CD4-positive, alpha-beta T cell treated with Interleukin-21 for 1 hour (primary cell): ENCODE measurements at regions not wholly inside any gene's neighbourhood (a gene's known extent, or its start where the extent isn't known, plus 50 kb on each side); places are given as distances from the start of the nearest gene placed in this dataset.
"Not testable (repeated sequence)": the region's sequence is repeated elsewhere in the genome, so short reads cannot be mapped to it uniquely, and the experiment has no call there.

Experiments used
- DNase-seq: peaks from one replicate; pipeline ENCODE4 v3.0.0-alpha.2; 2020

DNA sequence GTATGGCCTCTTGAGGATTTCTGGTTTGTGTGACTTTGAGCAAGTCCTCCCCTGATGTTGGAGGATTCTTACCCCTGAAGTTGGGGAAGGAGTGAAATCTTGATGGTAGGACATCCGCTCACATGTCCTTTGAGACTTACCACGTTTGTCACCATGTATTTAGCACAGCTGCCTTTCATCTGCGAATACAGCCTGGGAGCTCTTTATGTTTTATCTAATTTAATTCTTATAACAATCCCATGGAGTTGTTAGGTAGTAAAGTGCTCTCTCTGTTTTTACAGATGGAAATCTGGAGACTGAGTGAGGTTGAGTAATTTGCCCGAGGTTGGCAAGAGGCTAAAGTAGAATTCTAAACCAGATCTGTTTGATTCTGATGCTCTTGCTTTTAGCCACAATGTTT, 154.9 kb upstream of the PLGLB2 start:
- DNase-seq: not testable (repeated sequence)

DNA sequence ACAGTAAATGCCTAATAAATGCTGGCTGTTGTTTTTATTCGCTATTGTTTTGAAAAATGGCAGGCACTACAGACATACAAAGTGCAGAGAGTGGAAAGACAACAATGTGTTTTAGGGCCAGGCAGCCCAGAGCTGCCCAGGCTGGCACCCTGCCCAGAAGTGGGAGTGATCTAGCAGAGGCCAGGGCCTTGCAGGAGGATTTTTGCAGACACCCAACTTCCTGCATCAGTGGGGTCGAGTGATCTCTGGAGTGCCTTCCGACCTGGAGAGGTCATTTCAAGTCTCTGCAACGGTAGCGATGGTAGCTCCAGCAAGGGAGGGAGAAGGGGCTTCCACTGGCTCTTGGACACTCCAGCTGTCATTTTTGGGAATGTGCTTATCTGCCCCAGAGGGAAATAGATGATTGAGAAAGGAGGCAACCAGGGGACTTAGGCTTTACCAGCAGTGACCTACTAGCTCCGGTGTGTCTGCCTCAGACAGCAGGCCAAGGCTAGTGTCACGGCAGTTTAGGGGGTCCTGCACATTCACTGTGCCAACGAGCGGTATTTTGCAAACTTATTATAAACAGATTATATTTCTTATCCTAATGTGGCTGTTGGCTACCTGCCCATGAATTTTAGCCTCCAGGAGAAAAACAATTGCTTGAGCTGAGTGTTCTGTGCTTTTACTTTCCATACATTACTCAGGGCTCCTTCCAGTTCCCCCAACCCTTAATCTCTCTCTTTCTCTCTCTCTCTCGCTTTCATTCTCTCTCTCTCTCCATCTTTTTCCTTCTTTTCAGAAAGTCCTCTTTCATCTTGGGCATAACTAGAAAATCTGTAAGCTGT, 153.9 kb upstream of the PLGLB2 start:
- DNase-seq: peak; percentile 60

DNA sequence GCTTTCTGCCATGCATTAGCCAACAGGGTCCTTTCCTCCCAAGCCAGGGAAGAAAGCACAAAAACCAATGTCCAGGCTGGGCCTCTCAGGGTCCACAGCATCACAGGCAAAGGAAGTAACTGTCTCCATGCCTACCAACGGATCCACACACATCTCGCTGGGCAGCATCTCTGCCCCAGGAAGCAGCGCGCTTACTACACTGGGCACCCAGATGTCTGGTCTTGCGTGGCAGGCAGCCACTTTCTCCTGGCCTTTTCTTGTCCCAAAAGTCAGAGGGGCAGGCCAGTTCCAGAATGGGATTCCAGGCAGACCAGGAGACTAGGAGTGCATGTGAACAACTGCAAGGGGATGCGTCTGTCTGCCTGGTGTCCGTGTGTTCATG, 153.3 kb upstream of the PLGLB2 start:
- not testable (repeated sequence) for DNase-seq

DNA sequence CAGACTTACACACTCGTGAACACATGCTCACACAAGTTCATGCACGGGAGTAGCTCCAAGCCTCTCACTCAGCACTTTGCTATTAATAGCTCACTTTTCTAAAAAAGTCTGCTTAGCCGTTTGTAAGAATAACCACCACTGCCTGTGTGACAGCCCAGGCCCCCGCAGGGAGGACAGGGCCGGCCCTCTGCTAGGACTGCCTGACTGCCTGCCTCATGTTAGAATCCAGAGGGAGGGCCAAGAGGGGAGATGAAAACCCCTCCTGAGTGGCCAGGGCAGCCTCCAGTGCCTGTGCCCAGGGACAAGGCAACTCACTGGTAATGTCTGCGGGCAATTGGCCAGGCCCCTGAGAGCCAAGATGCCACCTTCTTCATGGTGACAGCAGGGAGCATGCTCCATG, 152.9 kb upstream of the PLGLB2 start:
- DNase-seq: not testable (repeated sequence)

DNA sequence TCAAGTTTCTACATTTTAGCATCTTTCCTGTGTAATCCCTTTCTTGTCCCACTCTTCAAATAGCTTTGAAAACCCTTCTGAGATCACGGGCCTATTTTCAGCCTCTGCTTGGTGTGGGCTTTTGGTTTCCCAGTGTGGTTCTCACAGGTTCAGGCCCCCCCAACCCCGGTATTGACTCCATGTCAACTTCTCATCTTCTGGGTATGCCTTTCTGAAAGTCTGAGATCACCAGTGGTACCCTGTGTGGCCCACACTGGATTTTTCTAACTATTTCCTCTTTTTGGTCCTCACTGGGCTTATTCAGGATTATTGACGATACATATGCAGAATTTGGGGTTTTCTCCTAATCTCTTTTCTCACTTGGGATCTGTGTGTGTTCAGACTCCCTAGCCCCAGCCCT, 146.9 kb upstream of the PLGLB2 start:
- DNase-seq: not testable (repeated sequence)

DNA sequence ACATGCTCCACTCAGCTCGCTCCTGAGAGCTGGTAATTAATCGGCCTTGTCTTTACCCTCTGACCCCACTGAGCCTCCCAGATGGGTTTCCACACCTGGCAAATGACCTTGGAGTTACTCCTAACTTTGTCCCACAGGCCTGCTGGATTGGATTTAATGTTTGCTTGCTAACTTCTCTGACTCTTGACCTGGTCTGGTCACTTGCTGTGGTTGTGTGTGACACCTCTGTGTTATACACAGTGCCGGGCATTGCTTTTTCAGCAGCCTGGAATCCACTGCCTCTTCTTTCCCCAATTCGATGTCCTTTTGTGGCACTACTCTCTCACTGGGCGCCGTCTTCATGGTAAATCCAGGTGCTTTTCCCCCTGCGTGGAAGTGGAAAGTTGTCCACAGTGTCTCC, 145.8 kb upstream of the PLGLB2 start:
- DNase-seq: not testable (repeated sequence)

DNA sequence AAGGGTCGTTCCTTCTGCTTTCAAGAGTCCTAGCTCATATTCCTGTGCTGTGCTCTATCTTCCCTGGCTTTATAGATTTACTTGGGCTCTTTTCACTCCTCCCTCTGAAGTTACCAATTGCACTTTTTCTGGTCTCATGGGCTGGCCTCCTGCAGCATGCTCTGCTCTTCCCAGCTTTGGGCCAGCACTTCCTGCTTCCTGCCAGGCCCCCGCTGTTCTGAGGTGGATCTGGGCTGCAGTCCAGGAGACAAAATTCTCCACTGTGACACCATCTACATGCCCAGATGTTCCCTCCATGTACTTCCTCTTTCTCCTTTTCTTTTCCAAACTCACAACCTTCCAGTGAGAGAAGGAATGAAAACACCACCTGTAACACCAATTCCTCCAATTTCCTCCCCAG, 145.2 kb upstream of the PLGLB2 start:
- not testable (repeated sequence) for DNase-seq

DNA sequence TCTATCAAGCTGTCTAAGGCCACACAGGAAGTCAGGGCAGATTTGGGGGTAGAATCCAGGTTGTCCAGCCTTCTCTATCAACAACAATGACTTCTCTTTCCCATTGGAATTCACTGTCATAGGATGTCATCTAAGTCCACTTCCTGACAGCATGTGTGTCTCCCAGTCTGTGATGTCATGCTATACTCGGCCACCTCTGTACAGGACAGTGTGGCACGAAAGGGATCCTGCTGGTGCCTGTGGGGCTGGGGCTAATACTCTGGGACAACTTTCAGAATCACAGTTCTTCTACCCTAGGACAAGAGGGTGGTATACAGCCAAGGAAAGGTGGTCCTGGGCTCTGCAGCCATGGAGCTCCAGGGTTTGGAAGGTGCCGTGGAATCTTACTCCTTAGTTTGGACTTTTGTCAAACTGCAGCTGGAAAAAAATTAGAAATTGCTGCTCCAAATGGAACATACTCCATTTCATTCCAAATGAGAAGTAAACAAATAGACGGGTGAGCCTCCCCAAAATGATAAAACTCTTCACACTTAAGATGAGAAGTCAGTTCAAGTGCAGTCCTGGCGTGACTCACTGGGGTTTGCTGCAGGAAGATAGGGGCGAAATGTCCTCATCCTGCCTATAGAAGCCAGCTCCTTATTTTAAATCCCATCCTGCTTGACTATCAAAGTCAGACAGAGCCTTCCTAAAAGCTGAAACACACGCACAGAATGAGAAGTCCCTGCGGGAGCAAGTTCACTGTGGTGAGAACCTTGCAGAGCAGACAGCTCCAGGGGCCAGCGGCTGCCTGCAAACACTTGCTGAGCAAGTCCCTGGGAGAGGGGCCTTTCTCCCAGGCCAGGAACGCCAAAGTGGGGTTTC, 144.2 kb upstream of the PLGLB2 start:
- not testable (repeated sequence) for DNase-seq

DNA sequence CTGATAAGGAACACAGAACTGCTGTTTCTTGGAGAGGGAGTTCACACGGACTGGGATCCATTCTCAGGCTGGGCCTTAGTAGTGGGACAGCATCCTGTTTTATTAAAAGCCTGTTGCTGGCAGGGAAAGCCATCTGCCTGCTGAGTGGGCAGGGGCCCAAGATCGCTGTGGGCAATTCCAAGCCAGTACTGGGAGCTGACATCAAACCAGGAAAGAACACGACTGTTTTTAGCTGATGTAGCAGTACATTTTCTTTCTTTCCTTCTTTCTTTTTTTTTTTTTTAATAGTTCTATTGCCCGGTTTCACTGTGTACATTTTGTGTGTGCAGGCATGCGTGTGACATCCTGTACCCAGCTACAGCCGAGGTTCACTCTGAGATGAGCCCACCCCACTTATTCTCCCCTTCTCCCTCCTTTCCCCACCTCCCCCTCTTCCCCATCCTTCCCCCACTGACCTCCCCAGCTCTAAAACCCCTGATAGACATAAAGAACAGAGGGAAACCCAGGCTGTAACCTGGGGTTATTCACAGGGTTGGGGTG, 143.5 kb upstream of the PLGLB2 start:
- DNase-seq: not testable (repeated sequence)

DNA sequence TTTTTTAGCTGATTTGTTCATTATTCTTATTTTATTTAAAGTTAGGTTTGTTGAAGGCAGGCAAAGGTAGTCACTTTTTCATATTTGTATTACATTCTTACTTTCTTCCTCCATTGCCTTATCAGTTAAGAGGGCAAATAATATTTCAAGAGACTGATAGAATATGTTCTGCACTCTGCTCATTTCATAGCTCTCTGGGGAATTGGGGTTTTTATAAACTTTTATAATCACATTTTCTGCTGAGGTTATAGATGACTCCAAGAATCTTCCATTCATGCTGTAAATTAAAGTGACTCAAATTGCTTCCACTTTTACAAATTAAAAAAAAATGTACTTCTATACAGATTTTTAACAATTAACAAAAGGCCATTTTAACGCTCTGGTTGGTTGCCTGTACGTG, 142.9 kb upstream of the PLGLB2 start:
- DNase-seq: not testable (repeated sequence)

DNA sequence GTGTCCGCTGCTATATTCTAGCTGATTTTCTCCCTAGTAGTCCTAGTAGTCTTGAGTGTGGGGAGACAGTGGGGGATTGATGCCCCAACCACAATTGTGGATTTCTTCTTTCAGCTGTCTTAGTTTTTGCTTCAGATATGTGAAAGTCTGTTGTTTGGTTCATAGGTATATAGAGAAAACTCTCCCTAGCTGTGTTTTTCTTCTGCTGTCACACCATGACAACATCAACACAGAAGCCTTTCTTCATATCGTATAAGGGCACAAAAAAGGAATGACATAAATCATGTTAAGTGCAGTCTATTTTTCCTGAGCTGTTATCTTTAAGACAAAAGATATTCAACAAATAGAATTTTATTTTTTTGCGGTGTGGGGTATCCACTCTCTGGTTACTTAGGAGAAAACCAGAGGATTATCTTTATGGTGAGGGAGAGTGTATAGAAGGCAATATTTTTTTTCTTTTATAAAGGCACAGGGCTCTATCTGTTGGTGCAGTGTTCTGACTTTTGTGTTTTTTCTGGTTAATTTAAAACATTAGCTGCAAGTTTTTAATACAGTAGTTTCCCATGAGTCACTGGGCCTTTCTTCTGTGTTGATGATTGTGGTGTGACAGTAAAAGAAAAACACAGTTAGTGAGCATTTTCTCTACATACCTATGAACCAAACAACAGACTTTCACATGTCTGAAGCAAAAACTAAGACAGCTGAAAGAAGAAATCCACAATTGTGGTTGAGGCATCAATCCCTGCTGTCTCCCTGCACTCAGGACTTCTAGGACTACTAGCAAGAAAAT, 139.3 kb upstream of the PLGLB2 start:
- not testable (repeated sequence) for DNase-seq

DNA sequence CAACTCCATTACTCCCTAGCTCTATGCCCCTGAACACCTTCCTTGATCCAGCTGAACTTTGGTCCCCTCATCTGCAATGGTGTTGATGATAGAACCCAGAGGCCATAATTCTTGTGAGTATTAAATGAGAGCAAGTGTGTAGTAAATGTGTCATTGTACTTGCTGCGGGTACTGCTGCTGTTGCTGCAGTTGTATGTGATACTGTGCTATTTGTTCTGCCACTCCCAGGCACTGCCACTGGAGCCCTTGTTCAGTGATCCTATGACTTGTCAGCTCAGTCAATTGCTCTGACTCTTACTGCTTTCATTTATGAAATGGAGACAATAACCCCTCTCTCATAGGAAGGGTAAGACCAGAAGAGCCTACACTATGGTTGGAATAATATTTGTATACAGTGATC, 136.9 kb upstream of the PLGLB2 start:
- not testable (repeated sequence) for DNase-seq

DNA sequence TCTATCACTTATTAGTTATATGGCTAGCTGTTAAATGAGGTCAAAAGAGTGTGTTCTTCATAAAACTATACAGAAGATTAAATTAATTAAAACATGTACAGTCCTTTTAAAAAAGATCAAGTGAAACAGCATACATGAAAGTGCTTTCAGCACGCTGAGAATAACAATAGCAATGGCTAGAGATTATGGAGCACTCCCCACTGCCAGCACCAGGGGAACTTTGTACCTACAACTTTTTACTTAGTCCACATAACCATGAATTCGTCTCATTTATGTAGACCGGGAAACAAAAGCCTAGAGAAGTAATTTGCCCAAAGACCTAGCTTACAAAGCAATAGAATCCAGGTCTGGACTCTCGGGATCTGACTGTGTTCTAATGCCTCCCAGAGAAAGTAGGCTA, 136.5 kb upstream of the PLGLB2 start:
- DNase-seq: not testable (repeated sequence)

DNA sequence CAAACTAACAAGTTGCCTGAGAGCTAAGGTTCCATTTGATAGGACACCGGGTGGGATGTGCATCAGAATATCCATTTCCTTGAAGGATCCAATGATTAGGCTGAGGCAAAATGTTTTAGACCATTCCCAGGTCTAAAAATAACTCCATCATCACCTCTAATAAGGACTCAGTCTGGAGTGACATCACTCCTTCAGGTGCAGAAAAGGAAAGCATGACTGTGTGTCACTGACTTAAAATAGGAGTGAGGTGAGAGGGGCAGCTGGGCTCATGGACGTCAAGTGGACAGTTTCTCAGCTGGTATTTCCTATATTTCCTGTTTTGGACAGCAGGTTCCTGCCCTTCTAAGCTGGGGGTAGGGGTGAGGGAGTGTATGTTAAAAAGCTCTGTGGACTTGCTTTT, 135.9 kb upstream of the PLGLB2 start:
- DNase-seq: not testable (repeated sequence)

DNA sequence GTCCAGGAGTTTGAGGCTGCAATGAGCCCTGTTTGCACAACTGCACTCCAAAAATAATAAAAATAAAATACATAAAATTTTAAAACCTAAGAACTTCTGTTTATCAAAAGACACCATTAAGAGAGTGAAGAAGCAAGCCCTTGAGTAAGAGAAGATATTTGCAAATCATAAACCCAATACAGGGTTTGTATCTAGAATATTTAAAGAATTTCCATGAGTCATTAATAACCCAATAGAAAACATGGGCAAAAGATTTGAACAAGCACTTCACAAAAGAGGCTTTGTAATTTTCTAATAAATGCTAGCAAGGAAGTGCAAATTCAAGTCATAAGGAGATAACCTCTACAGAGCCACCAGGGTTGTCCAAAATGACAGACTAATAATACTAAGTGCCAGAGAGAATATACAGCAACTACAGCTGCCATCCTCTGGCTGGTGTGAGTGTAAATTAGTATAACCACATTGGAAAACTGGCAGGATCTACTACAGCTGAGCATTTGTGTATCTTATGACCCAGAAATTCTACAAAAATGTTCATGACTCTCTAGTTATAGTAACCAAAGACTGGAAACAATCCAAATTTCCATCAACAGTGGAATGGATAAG, 133.0 kb upstream of the PLGLB2 start:
- DNase-seq: not testable (repeated sequence)

DNA sequence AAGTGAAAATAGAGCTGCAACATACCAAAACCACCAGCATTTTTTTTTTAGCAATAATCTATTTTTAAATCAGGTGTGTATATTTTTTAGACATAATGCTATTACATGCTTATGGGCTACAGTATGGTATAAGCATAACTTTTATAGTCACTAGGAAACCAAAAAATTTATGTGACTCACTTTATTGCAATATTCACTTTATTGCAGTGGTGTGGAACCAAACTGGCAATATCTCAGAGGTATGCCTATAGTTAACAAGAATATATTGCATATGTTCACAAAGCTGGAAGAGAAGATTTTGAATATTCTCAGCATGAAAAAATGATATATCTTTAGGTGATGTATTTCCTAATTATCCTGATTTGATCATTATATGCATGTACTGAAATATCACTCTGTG, 128.8 kb upstream of the PLGLB2 start:
- not testable (repeated sequence) for DNase-seq

DNA sequence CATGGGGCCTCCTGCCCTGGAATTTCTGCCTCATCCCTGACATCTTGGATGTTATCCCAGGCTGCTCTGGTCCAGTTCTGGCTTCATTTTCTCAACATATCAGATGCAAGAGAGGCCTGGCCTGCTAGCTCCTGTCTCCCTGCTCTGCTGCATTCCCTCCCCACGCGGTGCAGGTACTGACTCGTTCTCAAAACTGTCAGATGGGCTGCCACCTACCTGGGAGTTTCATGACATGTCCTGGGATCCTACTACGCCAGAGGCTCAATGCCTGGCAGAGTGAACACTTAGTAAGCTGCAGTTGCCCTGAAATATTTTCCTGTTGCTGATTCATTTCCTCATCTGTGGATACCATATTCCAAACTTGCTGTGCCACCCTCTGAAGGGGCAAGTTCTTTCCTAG, 126.7 kb upstream of the PLGLB2 start:
- not testable (repeated sequence) for DNase-seq

DNA sequence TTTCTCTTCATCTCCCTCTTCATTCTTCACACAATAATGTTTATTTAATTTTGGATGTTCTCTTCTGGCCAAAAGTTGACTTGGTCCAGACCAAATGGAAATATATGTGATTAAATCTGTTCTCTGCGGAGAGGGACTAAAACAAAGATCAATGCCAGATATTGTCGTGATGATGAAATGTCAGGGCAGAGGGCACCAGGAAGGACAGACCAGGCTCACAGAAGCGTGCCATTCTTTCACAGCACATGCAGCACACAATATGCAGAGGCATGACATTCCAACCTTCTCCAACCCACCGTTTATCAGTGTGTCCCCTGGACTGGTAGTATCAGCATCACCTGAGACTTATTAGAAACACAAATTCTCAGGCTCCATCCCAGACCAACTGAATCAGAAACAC, 125.2 kb upstream of the PLGLB2 start:
- not testable (repeated sequence) for DNase-seq

DNA sequence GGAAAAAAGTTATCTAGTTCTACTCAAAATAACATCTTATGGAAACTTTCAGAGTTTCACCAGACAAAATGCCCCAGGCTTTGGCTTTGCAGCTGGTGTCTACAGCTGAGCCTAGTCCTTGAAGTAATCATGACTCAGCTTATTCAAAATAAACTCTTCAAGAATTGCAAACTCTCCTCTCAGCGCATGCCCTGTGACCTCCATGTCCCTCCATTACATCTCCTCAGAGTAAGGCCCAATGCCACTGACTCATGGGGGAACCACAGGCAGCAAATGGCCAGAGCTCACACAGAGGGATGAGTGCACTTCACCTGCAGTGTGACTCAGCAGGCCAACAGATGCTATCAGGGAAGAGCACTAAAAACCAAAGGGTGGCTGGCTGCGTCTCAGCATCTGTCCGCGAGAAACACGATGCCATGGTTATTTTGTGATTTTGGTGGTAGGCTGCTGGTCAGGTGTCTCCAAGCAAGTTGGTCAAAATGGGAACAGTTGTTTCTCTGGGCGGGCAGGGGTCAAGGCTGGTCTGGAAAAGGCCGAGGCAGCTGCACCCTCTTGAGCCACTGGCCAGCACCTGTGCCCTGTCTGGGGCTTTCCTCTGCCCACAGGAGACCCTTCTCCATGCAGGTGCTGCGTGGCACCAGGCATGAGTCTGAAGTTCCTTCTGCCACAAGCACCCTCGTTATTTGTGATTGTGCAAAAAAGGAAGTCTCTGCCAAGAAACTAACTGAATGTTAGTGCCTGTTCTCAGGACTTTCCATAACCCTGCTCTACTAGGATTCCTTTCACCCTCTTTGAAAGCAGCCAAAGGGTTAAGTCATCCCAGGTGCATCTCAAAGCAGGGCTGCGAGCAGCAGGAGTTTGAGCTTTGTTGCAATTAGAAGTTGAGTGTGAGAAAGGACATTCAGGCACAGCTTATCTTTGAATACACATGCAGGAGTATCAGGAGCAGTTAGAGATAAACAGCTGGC, 118.1 kb upstream of the PLGLB2 start:
- DNase-seq: not testable (repeated sequence)

DNA sequence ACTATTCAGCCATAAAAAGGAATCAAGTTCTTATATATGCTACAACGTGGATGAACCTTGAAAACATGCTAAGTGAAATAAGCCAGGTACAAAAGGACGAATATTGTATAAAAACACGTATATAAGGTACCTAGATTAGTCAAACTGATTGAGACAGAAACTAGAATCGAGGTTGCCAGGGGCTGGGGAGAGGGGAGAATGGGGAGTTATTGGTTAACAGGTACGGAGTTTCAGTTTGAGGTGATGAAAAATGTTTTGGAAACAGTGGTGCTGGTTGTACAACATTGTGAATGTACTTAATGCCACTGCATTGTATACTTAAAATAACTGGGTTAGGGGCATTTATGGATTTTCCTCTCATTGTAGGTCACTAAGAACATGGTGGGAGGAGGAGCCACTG, 117.0 kb upstream of the PLGLB2 start:
- DNase-seq: not testable (repeated sequence)

DNA sequence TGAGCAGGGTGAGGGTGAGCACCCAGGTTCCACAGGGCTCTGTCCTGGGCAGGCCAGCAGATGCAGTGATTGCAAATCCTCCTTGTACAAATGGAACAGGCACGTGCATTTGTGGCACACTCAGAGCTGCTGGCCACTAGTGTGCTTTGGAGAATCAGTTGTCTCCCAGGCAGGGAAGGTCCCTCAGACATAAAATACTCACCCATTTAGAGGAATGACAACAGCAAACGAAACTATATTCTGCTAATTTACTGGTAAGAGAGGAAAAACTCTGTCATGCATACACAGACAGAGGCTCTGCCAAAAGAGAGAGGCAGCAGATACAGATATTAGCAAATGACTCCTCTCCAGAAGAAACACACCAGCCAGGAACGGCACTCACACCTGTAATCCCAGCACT, 116.5 kb upstream of the PLGLB2 start:
- not testable (repeated sequence) for DNase-seq
